CD4-positive, alpha-beta T cell treated with Interleukin-4 for 1 hour (primary cell): ENCODE measurements at regions not wholly inside any gene's neighbourhood (a gene's known extent, or its start where the extent isn't known, plus 50 kb on each side); places are given as distances from the start of the nearest gene placed in this dataset.

Experiments used
- DNase-seq, 2 donors: peaks; one replicate each; pipeline ENCODE4 v3.0.0-alpha.2; 2020 to 2022

- DNase-seq: peak; percentile 23 to 51
These were observed 71.6 kb upstream of the ZPBP start for GRCh38 chr7:50164559-50165170.

GRCh38 chr7:50160206-50160605 is 67.2 kb upstream of the ZPBP start:
- no peak for DNase-seq

DNA sequence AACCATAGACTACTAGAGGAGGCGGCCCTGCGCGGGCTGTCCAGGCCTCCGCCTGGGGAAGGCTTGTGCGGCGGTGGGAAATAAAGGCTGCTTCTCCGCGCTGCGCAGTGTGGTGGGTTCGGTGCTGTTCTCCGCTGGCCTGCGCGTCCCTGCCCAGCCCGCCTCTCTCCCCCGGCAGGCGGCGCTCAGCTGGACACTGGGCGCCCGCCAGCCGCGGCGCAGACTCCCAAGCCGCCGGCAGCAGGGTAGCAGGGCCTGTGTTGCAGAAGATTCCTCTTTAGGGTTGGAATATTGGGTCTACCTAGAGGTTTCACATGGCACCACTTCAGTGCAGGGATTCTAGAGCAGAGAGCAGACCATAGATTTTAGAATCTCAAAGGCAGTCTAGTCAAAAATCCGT is 66.1 kb upstream of the ZPBP start:
- DNase-seq: no peak

- no peak for DNase-seq
These were observed 63.7 kb upstream of the ZPBP start for GRCh38 chr7:50156706-50157105.

GRCh38 chr7:50156163-50156562 is 63.1 kb upstream of the ZPBP start:
- DNase-seq: peak in 1 of 2 donors; percentile 18

DNA sequence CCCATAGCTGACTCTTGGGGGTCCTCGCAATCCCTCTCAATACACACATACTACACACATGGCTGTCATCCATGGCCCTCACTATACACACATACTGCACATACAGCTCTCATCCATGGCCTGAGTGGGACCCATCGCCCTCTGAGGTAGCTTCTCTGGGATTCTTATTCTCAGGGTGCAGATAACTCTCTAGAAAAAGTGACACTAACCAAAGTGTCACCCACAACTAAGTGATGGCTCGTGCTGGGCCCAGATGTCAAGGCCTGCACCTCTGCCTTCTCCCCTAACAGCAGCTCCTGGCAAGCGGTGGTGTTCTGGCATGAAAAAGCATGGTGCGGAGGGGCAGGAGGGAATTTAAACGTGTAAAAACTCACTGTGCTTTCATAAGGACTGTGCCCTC is 62.7 kb upstream of the ZPBP start:
- DNase-seq: no peak

DNA sequence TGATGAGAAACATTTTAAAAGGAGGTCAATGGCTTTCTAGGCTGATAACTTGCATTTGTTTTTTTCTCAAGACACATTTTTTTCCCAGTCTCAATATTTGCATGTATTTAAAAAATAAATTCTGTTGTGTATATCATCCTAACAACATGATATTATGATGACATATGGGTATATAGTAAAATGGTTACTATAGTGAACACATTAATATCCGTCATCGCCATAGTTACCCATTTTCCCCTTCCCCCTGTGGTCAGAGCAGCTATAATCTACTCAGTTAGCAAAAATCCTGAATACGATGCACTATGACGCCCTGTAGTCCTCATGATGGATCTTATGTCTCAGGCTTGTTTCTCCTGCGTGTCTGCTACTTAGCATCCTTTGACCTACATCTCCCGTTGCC is 60.9 kb upstream of the ZPBP start:
- DNase-seq: no peak

DNA sequence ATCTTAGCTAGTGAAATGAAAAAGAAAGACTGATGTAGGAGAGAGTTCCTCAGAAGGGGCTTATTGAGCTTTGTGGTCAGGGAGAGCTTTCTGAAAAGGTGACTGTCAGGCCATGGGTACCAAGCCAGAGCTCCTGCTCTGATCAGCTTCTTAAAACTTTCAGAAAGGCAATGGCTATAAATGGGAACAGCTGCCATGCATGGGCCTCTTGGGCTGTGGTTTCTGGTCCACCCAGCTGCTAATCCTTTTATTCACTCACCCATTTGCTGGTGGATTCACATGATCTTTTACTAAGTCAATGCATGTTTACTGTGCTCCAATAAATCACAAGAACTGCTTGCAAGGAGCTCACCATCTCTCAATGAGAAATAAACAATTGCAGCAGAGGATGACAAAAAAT is 60.1 kb upstream of the ZPBP start:
- no peak for DNase-seq

GRCh38 chr7:50152486-50152885 is 59.4 kb upstream of the ZPBP start:
- no peak for DNase-seq

DNA sequence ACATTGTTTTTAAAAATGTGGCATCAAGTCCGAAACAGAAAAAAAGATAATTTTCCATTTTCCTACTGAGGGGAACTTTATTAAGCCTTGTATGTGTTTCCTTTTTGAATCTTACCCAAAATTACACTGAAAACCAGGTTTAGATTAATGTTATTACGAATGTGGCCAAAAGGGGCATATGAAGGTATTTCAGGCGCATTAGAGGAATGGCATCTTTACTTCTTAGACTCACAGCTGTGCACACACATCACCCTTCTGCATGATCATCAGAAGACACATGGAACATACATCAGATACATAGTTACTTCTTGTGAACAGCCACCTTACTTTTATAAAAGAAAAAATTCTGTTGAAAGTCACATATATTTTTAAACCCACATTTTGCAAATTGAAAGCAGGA is 58.6 kb upstream of the ZPBP start:
- DNase-seq: no peak

DNA sequence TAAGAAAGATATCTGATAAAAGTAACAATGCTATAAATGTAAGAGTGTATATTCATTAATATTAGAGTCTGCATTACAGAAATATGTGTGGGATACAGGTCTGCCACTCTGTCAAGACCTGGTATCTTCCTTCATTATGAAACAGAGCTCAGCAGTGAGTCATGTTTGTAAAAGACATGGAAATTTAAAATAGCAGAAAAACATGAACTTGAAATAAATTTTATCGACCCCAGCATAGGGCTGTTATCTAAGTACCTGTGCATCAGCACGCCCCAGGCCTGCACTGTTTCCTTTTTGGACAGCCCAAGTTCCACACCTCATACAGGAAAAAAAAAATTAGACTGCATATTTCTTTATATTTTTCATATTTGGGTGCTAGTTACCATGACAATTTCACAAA is 58.0 kb upstream of the ZPBP start:
- no peak for DNase-seq

GRCh38 chr7:50149369-50149768 is 56.3 kb upstream of the ZPBP start:
- DNase-seq: peak; percentile 34 to 42

GRCh38 chr7:50147951-50148808 is 55.1 kb upstream of the ZPBP start:
- peak; percentile 49 to 67 for DNase-seq

GRCh38 chr7:50146692-50147091 is 53.6 kb upstream of the ZPBP start:
- DNase-seq: no peak

- no peak for DNase-seq
These were observed 52.8 kb upstream of the ZPBP start for GRCh38 chr7:50145801-50146338.

GRCh38 chr7:50145226-50145625 is 52.2 kb upstream of the ZPBP start:
- DNase-seq: no peak
